HG02759 (cell line): ENCODE measurements at regions not wholly inside any gene's neighbourhood (a gene's known extent, or its start where the extent isn't known, plus 50 kb on each side); places are given as distances from the start of the nearest gene placed in this dataset.
"Not testable (repeated sequence)": the region's sequence is repeated elsewhere in the genome, so short reads cannot be mapped to it uniquely, and the experiment has no call there.

ENCODE experiments used
- ATAC-seq: cut with Tn5 transposase; IDR thresholded peaks from one replicate; pipeline ENCODE4 v1.9.1; 2021; ENCODE audit warnings: mild to moderate bottlenecking, moderate library complexity; ENCODE audit not compliant: unreplicated experiment

DNA sequence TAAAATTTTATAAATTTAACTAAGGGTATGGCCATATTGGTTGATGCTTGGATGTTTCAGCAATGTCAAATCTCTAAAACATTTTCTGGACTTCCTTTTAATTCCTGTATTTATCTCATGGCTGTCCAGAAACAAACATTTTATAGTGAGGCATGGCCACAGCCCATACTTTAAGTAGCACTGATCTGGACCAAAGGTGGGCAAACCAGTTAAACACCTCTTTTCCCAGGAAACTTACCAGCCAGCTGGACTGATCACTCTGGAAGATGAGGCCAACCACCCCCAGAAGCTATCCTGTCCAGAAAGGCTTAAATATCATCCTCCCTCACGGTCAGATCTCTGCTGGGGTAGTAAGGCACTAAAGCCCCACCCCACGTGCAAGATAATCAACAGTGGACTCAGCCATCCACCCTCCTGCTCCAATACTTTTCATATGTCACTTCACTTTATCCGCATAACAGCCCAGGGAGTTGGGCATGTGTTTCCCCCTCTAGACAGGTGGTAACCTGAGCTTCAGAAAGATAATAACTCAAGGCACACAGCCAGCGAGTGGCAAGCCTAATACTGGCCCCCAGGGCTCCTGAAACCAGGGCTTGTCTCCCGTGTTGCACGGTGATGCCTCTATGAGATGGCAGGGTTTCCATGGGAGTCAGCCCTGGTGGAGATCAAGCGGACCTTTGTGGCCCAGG, 120.5 kb upstream of the NGF start:
- no peak for ATAC-seq

DNA sequence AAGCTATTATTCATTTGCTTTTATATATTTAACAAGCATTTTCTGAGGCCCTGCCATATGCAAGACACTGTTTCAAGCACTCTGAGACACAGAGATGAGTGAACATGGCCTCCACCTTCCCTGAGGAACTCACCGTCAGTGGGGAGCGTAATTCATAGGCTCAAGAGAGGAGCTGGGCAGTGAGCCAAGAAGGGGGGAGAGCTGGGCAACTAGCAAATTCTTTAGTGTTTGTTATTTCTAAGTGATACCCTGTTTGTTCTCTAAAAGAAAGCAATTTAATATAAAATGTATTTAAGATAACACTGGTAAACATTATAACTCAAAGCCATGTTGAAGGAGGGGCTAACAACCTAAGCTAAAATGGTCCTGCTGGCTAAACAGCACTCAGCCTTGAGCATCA, 119.2 kb upstream of the NGF start:
- ATAC-seq = no peak

DNA sequence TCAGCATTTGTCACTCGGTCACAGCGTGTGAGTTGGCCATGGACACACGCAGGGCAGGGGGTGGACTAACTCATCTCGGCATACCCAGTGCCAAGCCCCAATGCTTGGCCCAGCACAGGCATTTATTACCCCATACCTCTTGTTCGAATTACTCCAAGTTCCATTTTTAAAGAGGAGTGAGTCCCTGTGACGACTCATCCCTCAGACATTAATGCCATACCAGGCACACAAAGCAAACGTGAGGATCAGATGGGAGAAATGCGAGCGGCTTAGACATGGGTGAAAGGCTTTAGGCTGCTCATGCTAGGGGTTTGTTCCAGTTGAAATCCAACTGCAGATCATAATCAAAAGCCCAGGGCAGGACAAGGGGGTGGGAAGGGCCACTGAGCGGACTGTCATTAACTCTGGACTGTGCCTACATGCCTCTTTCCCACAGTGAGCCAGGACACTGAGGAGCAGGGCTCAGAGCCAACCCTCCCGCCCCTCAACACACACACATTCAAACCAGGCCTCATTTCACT, 118.5 kb upstream of the NGF start:
- no peak for ATAC-seq

DNA sequence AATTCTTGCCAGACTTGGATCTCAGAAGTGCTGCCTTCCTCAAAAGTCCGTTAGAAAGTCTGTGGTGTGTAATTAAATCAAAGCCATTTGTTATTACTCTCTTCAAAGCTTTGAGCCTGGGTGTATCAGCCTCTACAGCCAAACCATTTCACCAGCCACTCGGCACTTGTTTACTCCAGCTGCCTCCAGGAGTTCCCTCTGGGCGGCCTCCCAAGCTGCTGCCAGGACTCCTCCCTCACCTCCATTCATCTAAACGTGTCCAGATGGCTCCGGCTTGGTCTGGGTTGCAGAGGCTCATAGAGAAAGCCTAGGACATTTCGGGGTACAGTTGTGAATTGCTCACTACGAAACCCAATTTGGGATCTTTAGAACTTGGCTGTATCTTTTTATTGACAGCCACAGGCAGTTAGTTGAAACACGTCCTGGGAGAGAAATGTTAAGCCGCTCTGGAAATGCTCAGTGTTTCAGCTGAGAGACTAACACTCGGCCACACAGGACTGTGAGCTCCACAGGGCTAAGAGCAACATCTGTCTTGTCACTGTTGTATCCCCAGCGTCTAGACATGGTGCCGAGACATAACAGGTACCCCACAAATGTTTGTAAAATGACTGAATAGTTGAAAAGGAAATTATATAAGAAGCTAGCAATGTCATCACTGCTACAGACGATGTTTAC, 116.9 kb upstream of the NGF start:
- no peak for ATAC-seq

DNA sequence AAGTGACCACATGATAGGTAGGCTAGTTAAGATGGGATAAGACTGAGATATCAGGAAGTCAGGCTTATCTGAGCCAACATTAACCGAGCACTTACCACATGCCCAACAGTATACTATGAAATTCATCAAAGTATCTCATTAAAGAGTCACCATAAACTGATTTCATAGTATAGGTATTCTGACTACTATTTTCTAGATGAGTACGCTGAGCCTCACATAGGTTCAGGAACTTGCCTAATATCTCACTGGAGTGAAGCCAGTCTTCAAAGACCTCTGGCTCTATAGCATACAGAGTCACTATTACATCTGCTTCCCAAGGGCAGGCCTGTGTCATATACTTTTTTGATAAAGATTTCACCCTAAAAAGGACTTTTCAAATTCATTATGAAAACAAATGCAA, 115.6 kb upstream of the NGF start:
- ATAC-seq = no peak

DNA sequence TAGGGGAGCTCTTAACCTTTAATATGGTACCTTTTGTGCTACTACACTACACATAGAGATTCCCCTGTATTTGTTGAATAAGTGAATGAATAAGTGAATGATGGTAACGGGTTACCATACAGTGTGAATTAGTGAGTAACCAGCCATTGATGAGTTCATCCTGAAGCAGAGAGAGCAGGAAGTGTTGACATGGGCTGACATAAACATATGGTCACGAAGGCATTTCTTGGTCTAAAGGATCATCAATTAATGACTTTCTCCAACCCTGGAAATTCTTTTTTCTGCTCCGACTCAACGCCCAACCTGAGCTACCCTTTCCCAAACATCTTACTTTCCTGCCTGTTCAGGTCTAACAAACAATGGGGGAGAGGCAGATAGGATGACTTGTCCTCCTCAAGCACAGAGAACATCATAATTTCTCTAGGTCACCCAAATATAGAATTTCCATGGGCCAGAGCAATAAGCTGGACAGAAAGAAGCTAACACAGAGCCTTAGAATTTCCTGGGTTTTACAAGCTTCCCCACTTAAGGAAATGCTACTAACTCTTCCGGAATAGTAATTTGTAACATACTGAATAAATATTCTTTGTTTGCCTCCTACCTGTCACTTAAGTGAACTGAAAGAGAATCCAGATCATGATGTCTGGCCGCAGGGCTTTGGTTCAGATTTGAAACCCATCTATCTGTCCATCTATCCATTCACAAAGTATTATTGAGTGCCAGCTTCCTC, 114.7 kb upstream of the NGF start:
- no peak for ATAC-seq

DNA sequence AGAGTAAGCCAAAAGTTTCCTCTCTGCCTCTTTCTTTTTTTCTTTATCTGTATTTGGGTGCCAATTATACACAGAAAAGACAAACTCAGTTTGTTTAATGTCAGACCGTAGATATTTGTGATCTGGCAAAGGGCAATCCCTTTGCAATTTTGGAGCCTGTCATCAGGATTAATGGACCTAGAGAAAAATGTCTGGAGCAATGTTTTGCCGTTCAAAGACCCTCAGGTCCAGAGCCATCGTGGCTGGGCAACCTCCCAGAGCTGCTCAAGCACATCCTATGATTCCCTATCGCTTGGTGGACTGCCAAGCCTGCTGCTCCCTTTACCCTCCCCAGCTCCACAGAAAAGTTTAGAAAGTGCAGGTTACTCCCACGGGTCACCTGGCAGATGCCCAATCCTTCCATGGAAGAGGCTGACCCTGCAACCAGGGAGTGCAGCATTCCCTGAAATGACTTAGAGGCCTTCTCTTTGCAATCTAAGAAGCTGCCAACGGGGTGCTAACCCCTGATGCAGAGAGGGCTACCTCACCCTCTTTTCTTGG, 112.5 kb upstream of the NGF start:
- no peak for ATAC-seq

DNA sequence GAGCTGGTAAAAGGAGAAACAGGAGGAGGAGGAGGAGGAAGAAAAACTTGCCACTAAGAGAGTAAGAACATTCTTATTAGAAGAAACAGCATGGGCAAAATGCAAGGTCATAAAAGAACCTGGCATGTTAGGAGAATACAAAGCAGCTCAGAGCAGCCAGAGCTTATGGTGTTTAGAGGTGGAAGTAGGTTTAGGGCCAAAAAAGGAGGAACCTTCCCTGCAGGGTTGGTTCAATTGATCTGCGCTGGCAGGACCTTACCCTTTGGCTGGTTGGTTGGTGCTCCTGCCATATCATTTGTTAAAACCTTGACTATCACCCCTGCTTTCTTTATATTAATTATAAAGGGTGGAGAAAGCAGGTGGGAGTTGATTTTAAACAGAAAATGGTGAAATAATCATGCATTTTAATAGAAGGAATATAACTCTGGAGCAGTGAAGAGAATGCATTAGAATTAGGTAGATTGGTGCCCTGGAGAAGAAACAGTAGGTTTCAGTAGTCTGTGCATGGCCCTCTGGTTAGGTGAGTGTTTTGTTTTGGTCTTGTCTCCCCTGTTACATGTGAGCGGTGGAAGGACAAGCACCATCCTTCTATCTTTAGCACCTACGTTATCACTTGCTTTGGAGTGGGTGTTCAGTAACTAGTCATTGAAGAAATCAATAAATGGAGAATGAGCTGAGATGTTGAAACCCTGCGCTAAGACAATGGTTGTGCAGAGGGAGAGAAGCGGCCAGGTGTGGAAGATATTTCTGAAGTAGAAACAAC, 110.4 kb upstream of the NGF start:
- ATAC-seq = no peak

DNA sequence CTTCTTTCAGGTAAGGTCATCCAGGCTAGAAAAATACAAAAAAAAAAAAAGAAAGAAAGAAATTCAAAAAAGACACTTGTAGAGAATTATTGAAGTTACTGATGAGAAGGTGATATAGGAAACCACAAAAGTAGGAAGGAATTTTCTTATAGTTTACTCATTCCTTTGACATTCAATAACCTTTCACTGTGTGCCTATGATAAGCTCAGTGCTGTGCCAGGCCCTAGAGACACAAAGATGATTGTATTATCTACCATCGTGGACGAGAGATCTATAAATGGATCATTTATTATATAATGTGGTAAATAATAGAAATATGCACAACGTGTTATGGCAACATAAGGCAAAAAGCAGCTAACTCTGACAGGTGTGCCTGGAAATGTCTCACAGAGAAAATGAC, 109.6 kb upstream of the NGF start:
- ATAC-seq = no peak

DNA sequence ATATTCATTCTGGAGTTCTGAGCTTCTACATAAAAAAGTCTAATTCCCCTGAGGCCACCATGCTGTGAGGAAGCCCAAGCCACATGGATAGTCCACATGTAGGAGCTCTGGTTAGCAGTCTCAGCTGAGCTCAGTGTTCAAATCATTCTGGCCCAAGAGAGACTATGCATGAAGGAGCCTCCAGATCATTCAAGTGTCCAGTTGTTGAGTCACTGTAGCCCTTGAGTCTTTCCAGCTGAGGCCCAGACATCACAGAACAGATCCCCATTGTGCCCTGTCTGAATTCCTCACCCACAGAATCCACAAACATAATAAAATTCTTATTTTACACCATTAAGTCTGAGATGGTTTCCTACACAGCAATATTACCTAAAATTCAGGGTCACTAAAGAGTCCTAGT, 107.0 kb upstream of the NGF start:
- no peak for ATAC-seq

DNA sequence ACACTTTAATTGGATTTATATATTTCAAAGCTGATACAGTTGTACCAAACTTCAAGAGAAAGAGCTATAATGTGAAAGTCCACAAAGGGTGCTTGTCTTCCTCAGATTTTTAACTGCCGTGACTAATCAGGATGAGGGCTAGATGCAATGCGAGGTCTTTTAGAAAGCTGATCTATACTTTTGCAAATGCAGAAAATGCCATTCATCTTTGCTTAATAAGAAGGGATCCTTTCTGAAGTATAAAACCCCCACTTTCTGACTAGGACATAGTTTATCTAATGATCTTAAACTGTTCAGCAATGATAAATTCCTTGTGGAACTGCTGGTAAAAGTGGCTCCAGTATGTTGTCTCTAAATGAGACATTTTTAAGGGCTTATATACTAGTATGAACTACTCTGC, 102.7 kb upstream of the NGF start:
- no peak for ATAC-seq

DNA sequence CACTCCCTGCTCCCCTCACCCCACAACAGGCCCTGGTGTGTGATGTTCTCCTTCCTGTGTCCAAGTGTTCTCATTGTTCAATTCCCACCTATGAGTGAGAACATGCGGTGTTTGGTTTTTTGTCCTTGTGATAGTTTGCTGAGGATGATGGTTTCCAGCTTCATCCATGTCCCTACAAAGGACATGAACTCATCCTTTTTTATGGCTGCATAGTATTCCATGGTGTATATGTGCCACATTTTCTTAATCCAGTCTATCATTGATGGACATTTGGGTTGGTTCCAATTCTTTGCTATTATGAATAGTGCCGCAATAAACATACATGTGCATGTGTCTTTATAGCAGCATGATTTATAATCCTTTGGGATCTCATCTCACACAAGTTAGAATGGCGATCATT, 101.5 kb upstream of the NGF start:
- ATAC-seq = not testable (repeated sequence)

DNA sequence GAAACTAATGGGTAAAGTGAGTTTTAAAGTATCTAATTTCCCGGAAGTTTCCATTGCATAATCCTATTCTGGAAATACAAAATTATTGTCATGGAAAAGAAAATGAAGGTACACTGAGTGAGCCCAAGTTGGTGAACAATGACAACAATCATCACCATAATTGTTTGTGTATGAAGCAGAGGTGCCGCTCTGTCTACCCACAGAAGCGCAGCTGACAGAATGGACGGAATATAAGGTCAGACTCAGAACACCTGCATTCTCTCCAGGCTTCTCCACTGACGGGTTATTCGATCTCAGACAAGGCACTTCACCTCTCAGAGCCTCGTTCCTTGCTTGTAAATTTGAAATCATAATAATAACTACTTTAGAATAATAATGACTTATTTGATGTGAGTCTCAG, 99.1 kb upstream of the NGF start:
- ATAC-seq = no peak

DNA sequence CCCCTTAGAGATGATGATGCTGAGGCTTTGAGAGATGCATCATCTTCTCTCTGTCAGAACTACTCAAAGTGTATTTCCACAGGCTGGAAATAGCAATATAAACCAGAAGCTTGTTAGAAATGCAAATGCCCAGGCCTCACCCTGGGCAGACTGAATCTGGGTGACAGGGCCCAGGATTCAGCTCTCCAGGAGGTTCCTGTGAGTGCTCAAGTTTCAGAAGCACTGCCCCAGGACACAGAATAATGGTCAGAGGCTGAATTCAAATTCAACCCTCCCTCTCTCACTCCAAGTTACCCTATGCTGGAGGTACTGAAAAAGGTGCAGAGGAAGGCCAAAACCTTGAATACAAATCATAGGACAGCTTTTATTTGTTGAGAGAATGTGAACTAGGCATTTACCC, 98.5 kb upstream of the NGF start:
- ATAC-seq = no peak

DNA sequence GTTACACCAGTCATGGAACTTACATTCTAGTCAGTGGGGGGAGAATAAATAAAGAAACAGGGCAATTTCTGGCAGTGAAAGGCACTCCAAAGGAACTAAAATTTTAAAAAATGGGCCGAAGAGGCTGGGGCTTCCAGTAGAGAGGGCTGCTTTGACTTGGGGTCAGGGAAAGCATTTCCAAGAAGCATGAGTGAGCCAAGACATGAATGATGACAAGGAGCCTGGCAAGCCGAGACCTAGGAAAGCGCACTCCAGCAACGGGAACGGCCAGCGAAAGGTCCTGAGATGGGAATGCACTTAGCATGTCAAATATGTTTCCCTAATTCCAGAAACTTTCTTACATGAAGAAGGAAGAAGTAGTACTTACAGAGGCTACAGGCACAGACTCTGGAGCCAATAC, 95.4 kb upstream of the NGF start:
- no peak for ATAC-seq

DNA sequence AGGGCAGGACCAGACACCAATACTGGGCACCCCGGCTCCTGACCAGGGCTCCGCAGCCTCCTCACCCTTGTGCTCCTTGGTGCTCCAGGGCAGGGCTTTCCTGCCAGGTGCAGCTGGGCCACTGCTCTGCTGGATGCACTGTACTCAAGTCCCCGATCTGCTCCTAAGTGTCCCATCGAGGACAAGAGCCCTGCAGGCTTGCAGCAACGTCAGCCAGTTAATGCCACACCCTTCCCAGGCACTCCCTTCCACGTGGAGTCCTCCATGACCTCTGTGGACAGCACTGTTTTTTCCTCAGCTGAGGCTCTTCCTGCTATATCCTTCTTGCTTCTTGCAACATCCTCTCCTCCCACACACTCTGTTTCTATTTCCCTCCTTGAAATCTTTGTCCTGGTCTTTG, 94.0 kb upstream of the NGF start:
- no peak for ATAC-seq

DNA sequence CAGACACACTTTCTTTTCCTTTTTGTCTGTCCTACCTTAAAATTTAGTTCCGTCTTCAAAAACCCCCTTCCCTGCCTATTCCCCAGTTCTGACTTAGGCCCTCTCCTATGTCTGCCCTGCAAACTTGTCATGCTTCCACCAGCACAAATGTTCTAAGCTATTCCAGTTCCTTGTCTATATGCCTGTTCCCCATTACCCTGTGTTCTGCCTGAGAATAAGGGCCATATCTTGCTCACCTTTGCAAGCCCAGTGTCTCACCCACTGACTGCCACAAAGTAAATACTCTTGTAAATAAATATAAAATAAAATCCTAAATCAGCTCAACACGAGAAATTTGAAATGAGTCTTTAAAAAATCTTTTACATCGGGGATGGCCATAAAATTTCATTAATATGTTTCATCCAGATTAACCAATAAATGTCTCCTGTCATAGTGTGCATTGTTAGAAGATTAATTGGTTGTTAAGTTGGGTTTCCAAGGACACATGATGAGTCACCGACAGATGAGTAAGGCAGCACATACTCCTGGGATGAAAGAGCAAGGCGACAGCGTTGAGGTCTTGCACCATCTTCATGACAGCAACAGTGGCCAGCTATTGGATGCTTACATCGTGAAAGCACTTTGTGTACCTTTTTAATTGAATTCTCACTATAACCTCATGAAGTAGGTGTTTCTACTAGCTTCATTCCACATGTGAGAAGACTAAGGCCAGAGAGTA, 92.6 kb upstream of the NGF start:
- ATAC-seq = no peak

DNA sequence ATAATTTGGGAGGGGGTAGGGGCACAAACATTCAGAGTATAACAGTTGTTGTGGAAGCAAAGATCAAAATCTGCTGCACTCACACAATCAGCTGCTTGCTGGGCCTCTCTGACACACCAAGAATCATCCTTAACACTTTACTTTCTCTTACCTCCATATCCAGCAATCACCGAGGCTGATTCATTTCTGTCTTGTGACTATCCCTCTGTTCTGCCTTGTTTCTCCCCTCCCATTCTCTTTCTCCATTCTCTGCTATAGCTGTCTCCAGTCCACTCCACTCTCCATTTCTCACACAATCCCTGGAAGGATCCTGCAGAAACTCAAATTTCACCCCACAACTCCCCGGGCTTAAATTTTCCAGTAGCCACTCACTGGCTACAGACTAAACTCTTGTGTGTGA, 91.8 kb upstream of the NGF start:
- ATAC-seq = no peak

DNA sequence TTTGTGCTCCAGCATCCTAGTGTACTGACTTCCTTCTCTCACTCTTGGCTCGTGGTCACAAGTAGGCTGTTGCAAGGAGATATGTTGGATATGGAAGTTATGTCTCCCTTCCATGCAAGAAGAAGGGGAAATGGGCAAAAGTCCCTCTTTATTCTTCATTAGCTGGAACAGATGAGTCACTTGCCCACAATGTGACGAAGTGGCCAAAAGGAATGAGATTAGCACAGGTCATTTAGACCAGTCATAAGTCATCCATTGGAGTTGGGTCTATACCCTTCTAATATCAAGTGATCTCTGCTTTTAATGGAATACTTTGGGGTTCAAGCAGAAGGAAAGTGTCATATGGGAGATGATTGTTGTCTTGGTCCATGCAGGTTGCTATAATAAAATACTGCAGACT, 91.2 kb upstream of the NGF start:
- no peak for ATAC-seq

DNA sequence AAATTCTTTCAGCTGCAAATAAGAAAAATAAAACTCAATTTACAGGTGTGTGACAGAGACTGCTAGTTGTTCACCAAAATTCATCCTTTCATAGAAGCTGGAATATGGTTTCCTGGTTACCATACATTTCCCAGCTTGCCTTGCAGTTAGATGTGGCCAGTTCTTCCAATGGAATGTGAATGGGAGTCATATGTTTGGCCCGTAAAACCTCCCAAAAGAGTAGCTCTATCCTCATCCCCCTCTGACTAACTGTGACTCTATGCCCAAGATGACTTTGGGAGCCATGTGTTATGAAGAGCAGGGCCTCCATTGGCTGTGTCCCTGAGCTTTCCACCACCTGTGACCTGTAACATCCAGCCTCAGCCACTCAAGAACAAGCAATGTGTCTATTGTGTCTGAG, 90.6 kb upstream of the NGF start:
- ATAC-seq = no peak
